SH-SY5Y (cell line): ENCODE measurements at regions not wholly inside any gene's neighbourhood (a gene's known extent, or its start where the extent isn't known, plus 50 kb on each side); places are given as distances from the start of the nearest gene placed in this dataset.

Source experiments
- GATA2 ChIP-seq: IDR thresholded peaks from 2 replicates; pipeline ENCODE4 v1.6.1; 2011; ENCODE audit warnings: mild to moderate bottlenecking, low read depth, low read length
- GATA3 ChIP-seq: IDR thresholded peaks from 2 replicates; pipeline ENCODE4 v1.6.1; 2011; ENCODE audit warnings: low read depth, mild to moderate bottlenecking, low read length, moderate library complexity

- TF ChIP-seq GATA3 (no peak), GATA2 (no peak)
These were observed 164.8 kb upstream of the ATP11B start for GRCh38 chr3:182628531-182628930.
